ENCODE measurements at regions not wholly inside any gene's neighbourhood (a gene's known extent, or its start where the extent isn't known, plus 50 kb on each side); places are given as distances from the start of the nearest gene placed in this dataset.
"Not testable (repeated sequence)": the region's sequence is repeated elsewhere in the genome, so short reads cannot be mapped to it uniquely, and the experiment has no call there.

DNA sequence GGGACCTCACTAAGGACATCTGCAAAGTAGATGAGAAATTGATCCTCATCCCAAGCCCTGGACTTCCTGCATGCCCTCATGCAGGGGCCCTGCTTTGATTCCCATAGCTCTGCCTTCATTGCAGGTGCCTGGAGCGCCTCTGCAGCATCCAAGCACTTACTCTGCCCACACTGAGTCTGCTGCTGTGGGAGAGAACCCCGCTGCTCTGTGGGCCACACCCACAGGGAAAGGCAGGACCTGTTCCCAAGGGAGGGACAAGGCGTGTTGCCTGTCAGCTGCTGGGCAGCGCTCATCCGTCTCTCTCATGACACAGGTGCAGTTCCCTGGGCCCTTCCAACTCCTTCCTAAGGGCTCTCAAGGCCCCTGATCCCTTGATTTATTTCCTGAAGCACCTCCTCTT is 266.8 kb upstream of the SMIM21 start:
- no peaks in the 10 kb centered on the region for H3K36me3 ChIP-seq (ENCODE audit: control insufficient read depth, insufficient read depth, low read length)
- no peak overlapping the region for H3K4me3 ChIP-seq (replicated peaks; ENCODE audit: low read depth, low read length)
- no peak for DNase-seq (ENCODE audit: extremely low read depth, insufficient read length)
- no peaks in the 10 kb centered on the region for H3K27me3 ChIP-seq (replicated peaks; ENCODE audit: control insufficient read depth, insufficient read depth, low read length)
- TF ChIP-seq, protein P1, sequence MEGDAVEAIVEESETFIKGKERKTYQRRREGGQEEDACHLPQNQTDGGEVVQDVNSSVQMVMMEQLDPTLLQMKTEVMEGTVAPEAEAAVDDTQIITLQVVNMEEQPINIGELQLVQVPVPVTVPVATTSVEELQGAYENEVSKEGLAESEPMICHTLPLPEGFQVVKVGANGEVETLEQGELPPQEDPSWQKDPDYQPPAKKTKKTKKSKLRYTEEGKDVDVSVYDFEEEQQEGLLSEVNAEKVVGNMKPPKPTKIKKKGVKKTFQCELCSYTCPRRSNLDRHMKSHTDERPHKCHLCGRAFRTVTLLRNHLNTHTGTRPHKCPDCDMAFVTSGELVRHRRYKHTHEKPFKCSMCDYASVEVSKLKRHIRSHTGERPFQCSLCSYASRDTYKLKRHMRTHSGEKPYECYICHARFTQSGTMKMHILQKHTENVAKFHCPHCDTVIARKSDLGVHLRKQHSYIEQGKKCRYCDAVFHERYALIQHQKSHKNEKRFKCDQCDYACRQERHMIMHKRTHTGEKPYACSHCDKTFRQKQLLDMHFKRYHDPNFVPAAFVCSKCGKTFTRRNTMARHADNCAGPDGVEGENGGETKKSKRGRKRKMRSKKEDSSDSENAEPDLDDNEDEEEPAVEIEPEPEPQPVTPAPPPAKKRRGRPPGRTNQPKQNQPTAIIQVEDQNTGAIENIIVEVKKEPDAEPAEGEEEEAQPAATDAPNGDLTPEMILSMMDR (IDR thresholded peaks at IDR 0.05; ENCODE audit: insufficient read depth, low read length, poor library complexity, severe bottlenecking) = no peak

DNA sequence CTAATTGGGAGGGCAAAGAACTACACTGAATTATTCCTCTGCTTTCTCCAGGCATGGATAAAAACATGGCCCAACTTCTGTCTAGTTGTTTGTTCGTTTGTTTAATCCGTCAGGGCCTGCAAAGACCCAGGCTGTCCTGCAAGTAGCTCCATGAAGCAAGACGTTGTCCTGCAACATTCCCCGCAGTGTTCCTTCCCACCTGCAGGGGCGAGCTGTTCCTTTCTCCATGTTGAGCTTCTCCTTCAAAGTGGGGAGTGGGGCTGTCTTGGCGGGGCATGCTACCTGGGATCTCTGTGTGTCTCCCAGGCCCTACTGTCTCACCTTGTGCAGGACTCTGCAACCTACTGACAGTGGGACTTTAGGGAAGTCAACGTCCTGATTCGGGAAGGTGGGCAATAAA is 264.0 kb upstream of the SMIM21 start:
- DNase-seq (ENCODE audit: extremely low read depth, insufficient read length) = no peak
- TF ChIP-seq, protein P1 (IDR thresholded peaks at IDR 0.05; ENCODE audit: insufficient read depth, low read length, poor library complexity, severe bottlenecking) = no peak
- Histone ChIP-seq H3K36me3 (ENCODE audit: control insufficient read depth, insufficient read depth, low read length) (no peaks in the 10 kb centered on the region), H3K27me3 (replicated peaks; ENCODE audit: control insufficient read depth, insufficient read depth, low read length) (no peaks in the 10 kb centered on the region), H3K4me3 (replicated peaks; ENCODE audit: low read depth, low read length) (no peak overlapping the region)

DNA sequence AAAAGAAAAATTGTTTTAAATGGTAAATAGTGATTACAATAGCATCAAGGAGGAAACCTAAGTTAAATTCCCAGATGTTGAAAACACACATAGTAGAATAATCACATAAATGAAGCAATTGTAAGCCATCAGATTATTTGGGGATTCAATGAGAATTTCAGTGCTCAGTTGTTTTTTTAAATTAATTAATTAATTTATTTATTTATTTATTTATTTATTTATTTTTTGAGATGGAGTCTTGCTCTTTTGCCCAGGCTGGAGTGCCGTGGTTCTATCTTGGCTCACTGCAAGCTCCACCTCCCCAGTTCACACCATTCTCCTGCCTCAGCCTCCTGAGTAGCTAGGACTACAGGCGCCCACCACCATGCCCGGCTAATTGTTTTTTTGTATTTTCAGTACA is 262.8 kb upstream of the SMIM21 start:
- not testable (repeated sequence) for H3K36me3 ChIP-seq (ENCODE audit: control insufficient read depth, insufficient read depth, low read length); H3K27me3 ChIP-seq (replicated peaks; ENCODE audit: control insufficient read depth, insufficient read depth, low read length); H3K4me3 ChIP-seq (replicated peaks; ENCODE audit: low read depth, low read length); DNase-seq (ENCODE audit: extremely low read depth, insufficient read length)

GRCh38 chr18:75687626-75688025 is 260.1 kb upstream of the SMIM21 start:
- no peak for DNase-seq (ENCODE audit: extremely low read depth, insufficient read length)
- TF ChIP-seq, protein P1 (IDR thresholded peaks at IDR 0.05; ENCODE audit: insufficient read depth, low read length, poor library complexity, severe bottlenecking) = no peak
- H3K36me3 ChIP-seq (ENCODE audit: control insufficient read depth, insufficient read depth, low read length) = no peaks in the 10 kb centered on the region
- H3K27me3 ChIP-seq (replicated peaks; ENCODE audit: control insufficient read depth, insufficient read depth, low read length) = no peaks in the 10 kb centered on the region
- no peak overlapping the region for H3K4me3 ChIP-seq (replicated peaks; ENCODE audit: low read depth, low read length)

GRCh38 chr18:75683426-75683825 is 255.9 kb upstream of the SMIM21 start:
- H3K27me3 ChIP-seq (replicated peaks; ENCODE audit: control insufficient read depth, insufficient read depth, low read length) = no peaks in the 10 kb centered on the region
- H3K4me3 ChIP-seq (replicated peaks; ENCODE audit: low read depth, low read length) = no peak overlapping the region
- TF ChIP-seq, protein P1 (IDR thresholded peaks at IDR 0.05; ENCODE audit: insufficient read depth, low read length, poor library complexity, severe bottlenecking) = no peak
- H3K36me3 ChIP-seq (ENCODE audit: control insufficient read depth, insufficient read depth, low read length) = no peaks in the 10 kb centered on the region
- no peak for DNase-seq (ENCODE audit: extremely low read depth, insufficient read length)

GRCh38 chr18:75681538-75682115 is 254.1 kb upstream of the SMIM21 start:
- Histone ChIP-seq H3K36me3 (ENCODE audit: control insufficient read depth, insufficient read depth, low read length) (no peaks in the 10 kb centered on the region), H3K27me3 (replicated peaks; ENCODE audit: control insufficient read depth, insufficient read depth, low read length) (no peaks in the 10 kb centered on the region)
- TF ChIP-seq, protein P1 (IDR thresholded peaks at IDR 0.05; ENCODE audit: insufficient read depth, low read length, poor library complexity, severe bottlenecking) = no peak

More at GRCh38 chr18:75681538-75682115, 254.1 kb upstream of the SMIM21 start:
- no peak overlapping the region for H3K4me3 ChIP-seq (replicated peaks; ENCODE audit: low read depth, low read length)
- no peak for DNase-seq (ENCODE audit: extremely low read depth, insufficient read length)
